A549 (cell line): ENCODE measurements at regions not wholly inside any gene's neighbourhood (a gene's known extent, or its start where the extent isn't known, plus 50 kb on each side); places are given as distances from the start of the nearest gene placed in this dataset.

Experiments
- ATAC-seq, 2 experiments: fragments of 200-7000 bp in 1 of 2; fragments of >200 bp in 1 of 2; cut with Nextera tagmentation in 1 of 2; cut with Tn5 transposase in 1 of 2; 3 replicates each; pipeline versions ENCODE4 v1.8.0 to v1.9.1; 2018 to 2020; ENCODE audit warnings: mild to moderate bottlenecking in 1 of 2, moderate library complexity in 1 of 2
- CTCF ChIA-PET: fragments of 300-600 bp; sonication (Branson Sonifier 250); formaldehyde crosslinking; extraction: SDS; loops from one replicate; lab custom pipeline; 2021; ENCODE audit warnings: antibody characterized with exemption, inconsistent platforms; lab: Yijun Ruan, JAX
- POLR2A ChIA-PET: fragments of 350-600 bp; formaldehyde crosslinking; extraction: SDS; loops from one replicate; lab custom pipeline; 2021; ENCODE audit warnings: antibody characterized with exemption, inconsistent platforms; lab: Yijun Ruan, JAX
- DNase-seq, 2 experiments: peaks; one replicate each; pipeline versions ENCODE4 v3.0.0 to v3.0.0-alpha.2; 2011 to 2016; ENCODE audit warnings: low read depth in 1 of 2, low spot score in 1 of 2
- FAIRE-seq: peaks from 2 replicates; lab custom pipeline; 2011; peaks lifted over from hg19 to GRCh38; lab: Jason Lieb, UNC
- H3K27ac ChIP-seq, 2 experiments: fragments of >200 bp; sonication (Bioruptor Twin); formaldehyde crosslinking; 3 replicates each; pipeline ENCODE4 v1.5.1; 2016 to 2017
- H3K4me1 ChIP-seq: fragments of >200 bp; sonication (Bioruptor Twin); formaldehyde crosslinking; 3 replicates; pipeline ENCODE4 v1.6.1; 2016
- H3K4me2 ChIP-seq: fragments of >200 bp; sonication (Bioruptor Twin); formaldehyde crosslinking; 3 replicates; pipeline ENCODE4 v1.6.1; 2016
- H3K4me3 ChIP-seq: fragments of >200 bp; sonication (Bioruptor Twin); formaldehyde crosslinking; 3 replicates; pipeline ENCODE4 v1.5.1; 2016
- H3K9me3 ChIP-seq: fragments of >200 bp; sonication (Bioruptor Twin); formaldehyde crosslinking; 3 replicates; pipeline ENCODE4 v1.6.1; 2016
- BHLHE40 ChIP-seq: IDR thresholded peaks from 2 replicates; pipeline ENCODE4 v1.6.1; 2012; ENCODE audit warnings: low read depth, low read length, inconsistent platforms
- CBX2 ChIP-seq: fragments of 200-600 bp; sonication (generic); IDR thresholded peaks from 2 replicates; pipeline ENCODE4 v1.6.1; 2016; ENCODE audit warnings: low read depth, mild to moderate bottlenecking, borderline replicate concordance
- CHD4 ChIP-seq: fragments of 200-600 bp; sonication (generic); IDR thresholded peaks from 2 replicates; pipeline ENCODE4 v1.6.1; 2016; ENCODE audit warnings: antibody characterized with exemption, mild to moderate bottlenecking, borderline replicate concordance
- EHF ChIP-seq: fragments of 250-450 bp; sonication (Bioruptor Pico); IDR thresholded peaks from 2 replicates; pipeline ENCODE4 v1.5.0; 2020; ENCODE audit warnings: mild to moderate bottlenecking
- EHMT2 ChIP-seq: fragments of 200-600 bp; sonication (generic); IDR thresholded peaks from 2 replicates; pipeline ENCODE4 v1.6.1; 2016; ENCODE audit warnings: antibody characterized with exemption, low read depth, mild to moderate bottlenecking, moderate library complexity
- EP300 ChIP-seq, 2 experiments: fragments of >200 bp; sonication (Bioruptor Twin); formaldehyde crosslinking; IDR thresholded peaks; 2 replicates in 1 of 2; 3 replicates in 1 of 2; pipeline ENCODE4 v1.6.1; 2016 to 2017
- ESRRA ChIP-seq: fragments of 150-350 bp; IDR thresholded peaks from 2 replicates; pipeline ENCODE4 v1.6.1; 2014; ENCODE audit warnings: mild to moderate bottlenecking, low read length, borderline replicate concordance
- FOXS1 ChIP-seq: fragments of 250-450 bp; sonication (Bioruptor Pico); IDR thresholded peaks from 2 replicates; pipeline ENCODE4 v1.5.0; 2020; ENCODE audit warnings: mild to moderate bottlenecking, moderate library complexity
- HDAC2 ChIP-seq: fragments of 200-600 bp; sonication (generic); IDR thresholded peaks from 2 replicates; pipeline ENCODE4 v1.6.1; 2016
- HEYL ChIP-seq: fragments of 250-450 bp; sonication (Bioruptor Pico); IDR thresholded peaks from 2 replicates; pipeline ENCODE4 v1.8.0; 2021; ENCODE audit warnings: mild to moderate bottlenecking, moderate library complexity
- HOXB13 ChIP-seq: fragments of 250-450 bp; sonication (Bioruptor Pico); IDR thresholded peaks from 2 replicates; pipeline ENCODE4 v1.5.0; 2020; ENCODE audit warnings: low read depth, mild to moderate bottlenecking, moderate library complexity
- HOXB5 ChIP-seq: fragments of 250-450 bp; sonication (Bioruptor Pico); IDR thresholded peaks from 2 replicates; pipeline ENCODE4 v1.5.0; 2020; ENCODE audit warnings: mild to moderate bottlenecking, moderate library complexity
- JUN ChIP-seq, 2 experiments: fragments of >200 bp; sonication (Bioruptor Twin); formaldehyde crosslinking; IDR thresholded peaks; 2 replicates in 1 of 2; 3 replicates in 1 of 2; pipeline ENCODE4 v1.6.1; 2016 to 2017
- KDM5A ChIP-seq: fragments of 200-600 bp; sonication (generic); IDR thresholded peaks from 2 replicates; pipeline ENCODE4 v1.6.1; 2016; ENCODE audit warnings: antibody characterized with exemption, mild to moderate bottlenecking
- NFE2L2 ChIP-seq: fragments of 150-350 bp; conservative IDR thresholded peaks from 2 replicates; pipeline ENCODE4 v1.6.1; 2014; ENCODE audit warnings: low read length
- NPAS2 ChIP-seq: fragments of 250-450 bp; sonication (Bioruptor Pico); IDR thresholded peaks from 2 replicates; pipeline ENCODE4 v1.8.0; 2022; ENCODE audit warnings: mild to moderate bottlenecking, moderate library complexity, borderline replicate concordance
- POLR2AphosphoS2 ChIP-seq: conservative IDR thresholded peaks from 2 replicates; pipeline ENCODE4 v1.6.1; 2012; ENCODE audit warnings: low read length, improper control_type of control experiment, inconsistent platforms
- RAD21 ChIP-seq, 2 experiments: fragments of >200 bp in 1 of 2; sonication (Bioruptor Twin) in 1 of 2; formaldehyde crosslinking in 1 of 2; IDR thresholded peaks in 1 of 2; conservative IDR thresholded peaks in 1 of 2; 2 replicates in 1 of 2; 3 replicates in 1 of 2; pipeline ENCODE4 v1.6.1; 2012 to 2018; ENCODE audit warnings: inconsistent platforms in 1 of 2
- RARB ChIP-seq: fragments of 250-450 bp; sonication (Bioruptor Pico); IDR thresholded peaks from 2 replicates; pipeline ENCODE4 v1.8.0; 2021; ENCODE audit warnings: mild to moderate bottlenecking, moderate library complexity
- RFX5 ChIP-seq: fragments of 450-650 bp; IDR thresholded peaks from 2 replicates; pipeline ENCODE4 v1.7.1; 2014; ENCODE audit warnings: antibody characterized with exemption, mild to moderate bottlenecking, moderate library complexity
- SMC3 ChIP-seq: fragments of >200 bp; sonication (Bioruptor Twin); formaldehyde crosslinking; IDR thresholded peaks from 3 replicates; pipeline ENCODE4 v1.6.1; 2018; ENCODE audit warnings: inconsistent platforms
- SREBF2 ChIP-seq: fragments of 450-650 bp; IDR thresholded peaks from 2 replicates; pipeline ENCODE4 v1.6.1; 2014; ENCODE audit warnings: mild to moderate bottlenecking, moderate library complexity
- TP53 ChIP-seq: fragments of 250-450 bp; sonication (Bioruptor Pico); IDR thresholded peaks from 2 replicates; pipeline ENCODE4 v1.5.0; 2021; ENCODE audit warnings: mild to moderate bottlenecking, moderate library complexity
- ZNF302 ChIP-seq: fragments of 250-450 bp; sonication (Bioruptor Pico); IDR thresholded peaks from 2 replicates; pipeline ENCODE4 v1.9.0; 2021; ENCODE audit warnings: inconsistent platforms, mild to moderate bottlenecking, moderate library complexity
- WGBS: methylation state at CpG from one replicate; pipeline ENCODE4 v1.1.6; 2017; ENCODE audit errors: missing lambda C conversion rate; 5-methylcytosine and 5-hydroxymethylcytosine counted together
- TF ChIP-seq, protein P1 (sequence below): fragments of >200 bp; sonication (Bioruptor Twin); formaldehyde crosslinking; IDR thresholded peaks from 2 replicates; pipeline ENCODE4 v1.6.1; 2016
- TF ChIP-seq, protein P2 (sequence below): IDR thresholded peaks from 2 replicates; pipeline ENCODE4 v1.6.1; 2012; ENCODE audit warnings: low read depth, borderline replicate concordance
- TF ChIP-seq, protein P3 (sequence below): fragments of >200 bp; sonication (Bioruptor Twin); formaldehyde crosslinking; IDR thresholded peaks from 3 replicates; pipeline ENCODE4 v1.5.1; 2016
- TF ChIP-seq, protein P4 (sequence below): fragments of 450-650 bp; IDR thresholded peaks from 2 replicates; pipeline ENCODE4 v1.6.1; 2014; ENCODE audit warnings: antibody characterized with exemption

DNA sequence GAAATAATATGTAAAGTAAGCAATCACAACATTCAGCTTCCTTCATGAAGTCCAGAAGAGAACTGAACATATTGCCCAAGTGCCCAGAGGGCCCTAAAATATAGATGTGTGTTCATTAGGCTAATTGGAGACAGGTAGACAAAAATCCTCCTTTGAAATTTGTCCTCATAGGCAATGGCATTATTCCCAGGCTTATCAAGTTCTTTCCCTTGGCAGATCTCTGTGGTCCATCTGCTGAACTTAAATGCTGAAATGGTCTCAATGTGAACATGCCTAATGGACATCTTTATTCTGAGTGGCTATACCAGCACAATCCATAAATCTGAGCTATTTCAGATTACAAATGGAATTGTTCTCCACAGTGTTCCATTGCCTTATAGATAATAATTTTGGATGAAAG lies 79.0 kb upstream of the BMP5 start:
- no peaks in the 10 kb centered on the region for H3K9me3 ChIP-seq
- DNase-seq (no peak), FAIRE-seq (no peak)
- POLR2A ChIA-PET = no interaction called here
- TF ChIP-seq, protein P1, sequence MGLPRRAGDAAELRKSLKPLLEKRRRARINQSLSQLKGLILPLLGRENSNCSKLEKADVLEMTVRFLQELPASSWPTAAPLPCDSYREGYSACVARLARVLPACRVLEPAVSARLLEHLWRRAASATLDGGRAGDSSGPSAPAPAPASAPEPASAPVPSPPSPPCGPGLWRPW = no peak
- TF ChIP-seq EP300 (IDR thresholded peaks at IDR 0.05) = no peak
- no peak for TF ChIP-seq TP53 (CRISPR knock-in tag)
- TF ChIP-seq RAD21 (conservative IDR thresholded peaks at IDR 0.05 in 1 of 2, IDR thresholded peaks at IDR 0.05 in 1 of 2) = no peak
- no peak for TF ChIP-seq HEYL
- TF ChIP-seq HOXB13 (CRISPR knock-in tag) = no peak
- TF ChIP-seq EHMT2 = no peak
- TF ChIP-seq POLR2AphosphoS2 = no peak
- no peak for TF ChIP-seq NPAS2 (CRISPR knock-in tag)
- TF ChIP-seq EHF = no peak
- TF ChIP-seq, protein P2, sequence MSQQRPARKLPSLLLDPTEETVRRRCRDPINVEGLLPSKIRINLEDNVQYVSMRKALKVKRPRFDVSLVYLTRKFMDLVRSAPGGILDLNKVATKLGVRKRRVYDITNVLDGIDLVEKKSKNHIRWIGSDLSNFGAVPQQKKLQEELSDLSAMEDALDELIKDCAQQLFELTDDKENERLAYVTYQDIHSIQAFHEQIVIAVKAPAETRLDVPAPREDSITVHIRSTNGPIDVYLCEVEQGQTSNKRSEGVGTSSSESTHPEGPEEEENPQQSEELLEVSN = no peak
- TF ChIP-seq HOXB5 (CRISPR knock-in tag) = no peak
- no peak for TF ChIP-seq HDAC2
- TF ChIP-seq, all 56 proteins: peak for 0
- H3K4me3 ChIP-seq = no peak overlapping the region
- 0 out of 3 replicates have a peak, but pooled peaks cover 2% of the 10 kb centered on the region for H3K4me1 ChIP-seq
- no peak for ATAC-seq
- H3K4me2 ChIP-seq = no peak overlapping the region
- CTCF ChIA-PET = interaction anchor here (1.0 to 7.9 kb wide), 6 partner anchors 9 to 678 kb away, joined by 3 to 50 read pairs (median 4); no protein-coding TSS in a partner anchor
- H3K27ac ChIP-seq = no peak overlapping the region

DNA sequence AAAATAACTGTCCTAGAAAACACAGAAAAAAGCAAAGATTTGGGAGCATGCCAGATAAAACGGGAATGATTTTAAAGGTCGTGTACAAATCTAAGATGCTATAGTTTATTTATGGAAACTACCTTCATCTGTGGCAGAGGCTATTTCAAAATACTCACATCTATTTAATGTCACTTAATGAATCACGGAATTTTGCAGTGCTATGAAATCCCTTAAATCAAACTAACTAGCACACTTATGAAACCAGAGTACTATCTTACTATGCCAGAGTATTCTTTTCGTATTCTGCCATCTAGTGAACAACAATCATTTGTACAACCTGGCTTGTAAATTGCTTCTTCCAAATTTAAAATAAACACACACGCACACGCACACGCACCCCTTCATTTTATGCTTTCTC lies 77.9 kb upstream of the BMP5 start:
- peak overlapping the region; percentile 77 for H3K4me2 ChIP-seq
- no peak for FAIRE-seq
- H3K9me3 ChIP-seq = no peaks in the 10 kb centered on the region
- CTCF ChIA-PET = interaction anchor here (0.7 to 7.9 kb wide), 11 partner anchors 12 to 677 kb away, joined by 3 to 50 read pairs (median 4); no protein-coding TSS in a partner anchor
- peak overlapping the region; percentile 41 for H3K4me3 ChIP-seq
- TF ChIP-seq, protein P3, sequence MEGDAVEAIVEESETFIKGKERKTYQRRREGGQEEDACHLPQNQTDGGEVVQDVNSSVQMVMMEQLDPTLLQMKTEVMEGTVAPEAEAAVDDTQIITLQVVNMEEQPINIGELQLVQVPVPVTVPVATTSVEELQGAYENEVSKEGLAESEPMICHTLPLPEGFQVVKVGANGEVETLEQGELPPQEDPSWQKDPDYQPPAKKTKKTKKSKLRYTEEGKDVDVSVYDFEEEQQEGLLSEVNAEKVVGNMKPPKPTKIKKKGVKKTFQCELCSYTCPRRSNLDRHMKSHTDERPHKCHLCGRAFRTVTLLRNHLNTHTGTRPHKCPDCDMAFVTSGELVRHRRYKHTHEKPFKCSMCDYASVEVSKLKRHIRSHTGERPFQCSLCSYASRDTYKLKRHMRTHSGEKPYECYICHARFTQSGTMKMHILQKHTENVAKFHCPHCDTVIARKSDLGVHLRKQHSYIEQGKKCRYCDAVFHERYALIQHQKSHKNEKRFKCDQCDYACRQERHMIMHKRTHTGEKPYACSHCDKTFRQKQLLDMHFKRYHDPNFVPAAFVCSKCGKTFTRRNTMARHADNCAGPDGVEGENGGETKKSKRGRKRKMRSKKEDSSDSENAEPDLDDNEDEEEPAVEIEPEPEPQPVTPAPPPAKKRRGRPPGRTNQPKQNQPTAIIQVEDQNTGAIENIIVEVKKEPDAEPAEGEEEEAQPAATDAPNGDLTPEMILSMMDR = peak; percentile 66
- TF ChIP-seq NFE2L2 (no peak), RAD21 (conservative IDR thresholded peaks at IDR 0.05 in 1 of 2, IDR thresholded peaks at IDR 0.05 in 1 of 2) (peak; percentile 76 to 83), NPAS2 (CRISPR knock-in tag) (no peak), SMC3 (peak; percentile 79), EP300 (IDR thresholded peaks at IDR 0.05) (no peak)
- TF ChIP-seq, protein P1 = no peak
- TF ChIP-seq, all 56 proteins: peak for 3
- POLR2A ChIA-PET = no interaction called here
- Histone ChIP-seq H3K4me1 (0 out of 3 replicates have a peak, but pooled peaks cover 2% of the 10 kb centered on the region), H3K27ac (peak overlapping the region; percentile 51 to 52; a peak in 3 of 6 replicates)
- DNase-seq (peak; percentile 10 to 51), ATAC-seq (peak; percentile 73 to 76; a peak in 5 of 6 replicates)
- WGBS = 1% methylated on average over 7 of the region's 7 CpGs

DNA sequence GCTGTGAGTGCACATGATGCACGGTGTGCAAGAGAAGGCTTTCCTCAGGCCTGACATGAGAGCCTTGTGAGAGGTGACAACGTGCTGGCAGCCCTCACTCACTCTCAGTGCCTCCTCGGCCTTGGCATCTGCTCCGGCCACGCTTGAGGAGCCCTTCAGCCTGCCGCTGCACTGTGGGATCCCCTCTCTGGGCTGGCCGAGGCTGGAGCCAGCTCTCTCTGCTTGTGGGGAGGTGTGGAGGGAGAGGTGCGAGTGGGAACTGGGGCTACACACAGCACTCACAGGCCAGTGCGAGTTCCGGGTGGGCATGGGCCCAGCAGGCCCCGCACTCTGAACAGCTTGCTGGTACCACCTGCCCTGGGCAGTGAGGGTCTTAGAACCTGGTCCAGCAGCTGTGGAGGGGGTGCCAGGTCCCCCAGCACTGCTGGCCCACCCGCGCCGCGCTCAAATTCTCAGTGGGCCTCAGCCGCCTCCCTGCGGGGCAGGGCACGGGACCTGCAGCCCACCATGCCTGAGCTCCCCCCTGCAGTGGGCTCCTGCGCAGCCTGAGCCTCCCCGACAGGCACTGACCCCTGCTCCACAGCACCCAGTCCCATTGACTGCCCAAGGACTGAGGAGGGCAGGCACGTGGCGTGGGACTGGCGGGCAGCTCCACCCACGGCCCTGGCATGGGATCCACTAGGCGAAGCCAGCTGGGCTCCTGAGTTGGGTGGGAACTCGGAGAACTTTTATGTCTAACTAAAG lies 74.9 kb upstream of the BMP5 start:
- POLR2A ChIA-PET = no interaction called here
- WGBS = 92% methylated on average over 6 of the region's 26 CpGs
- CTCF ChIA-PET = interaction anchor here (0.9 to 7.9 kb wide), 5 partner anchors 9 to 674 kb away, joined by 3 to 50 read pairs (median 4); no protein-coding TSS in a partner anchor

More for the DNA sequence above, 74.9 kb upstream of the BMP5 start:
- FAIRE-seq (no peak), ATAC-seq (no peak), DNase-seq (no peak)
- H3K4me1 ChIP-seq = 0 out of 3 replicates have a peak, but pooled peaks cover 2% of the 10 kb centered on the region
- H3K9me3 ChIP-seq = no peaks in the 10 kb centered on the region
- TF ChIP-seq RFX5 = no peak
- TF ChIP-seq BHLHE40 = no peak
- TF ChIP-seq RARB (CRISPR knock-in tag) = no peak
- TF ChIP-seq TP53 (CRISPR knock-in tag) = no peak
- TF ChIP-seq CBX2 = no peak
- TF ChIP-seq ZNF302 (CRISPR knock-in tag) = no peak
- no peak for TF ChIP-seq SREBF2
- TF ChIP-seq HDAC2 = no peak
- no peak for TF ChIP-seq ESRRA
- no peak for TF ChIP-seq EHMT2
- no peak for TF ChIP-seq KDM5A
- no peak for TF ChIP-seq JUN (IDR thresholded peaks at IDR 0.05)
- TF ChIP-seq HOXB13 (CRISPR knock-in tag) = no peak
- TF ChIP-seq CHD4 = no peak
- TF ChIP-seq FOXS1 (CRISPR knock-in tag) = no peak
- TF ChIP-seq, protein P4, sequence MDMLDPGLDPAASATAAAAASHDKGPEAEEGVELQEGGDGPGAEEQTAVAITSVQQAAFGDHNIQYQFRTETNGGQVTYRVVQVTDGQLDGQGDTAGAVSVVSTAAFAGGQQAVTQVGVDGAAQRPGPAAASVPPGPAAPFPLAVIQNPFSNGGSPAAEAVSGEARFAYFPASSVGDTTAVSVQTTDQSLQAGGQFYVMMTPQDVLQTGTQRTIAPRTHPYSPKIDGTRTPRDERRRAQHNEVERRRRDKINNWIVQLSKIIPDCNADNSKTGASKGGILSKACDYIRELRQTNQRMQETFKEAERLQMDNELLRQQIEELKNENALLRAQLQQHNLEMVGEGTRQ = no peak
- H3K4me2 ChIP-seq = no peak overlapping the region
- H3K4me3 ChIP-seq = no peak overlapping the region
- H3K27ac ChIP-seq = no peak overlapping the region
